ENCODE measurements at regions not wholly inside any gene's neighbourhood (a gene's known extent, or its start where the extent isn't known, plus 50 kb on each side); places are given as distances from the start of the nearest gene placed in this dataset.
A peak's percentile ranks its signal among the peaks of the same experiment; 100 is the strongest.

GRCh38 chr1:29515170-29515955, 279.0 kb downstream of the PTPRU start:
- intact Hi-C loops (cut with DNase I; ENCODE audit: low total_unique reads) = no loop called here
- Histone ChIP-seq H3K9me3 (peaks cover 0 to 8% (median 0%) of the 10 kb centered on the region in 8 donors), H3K4me1 (no peaks in the 10 kb centered on the region), H3K27me3 (replicated peaks in 1 of 7) (peaks cover 0 to 26% (median 0%) of the 10 kb centered on the region in 7 donors), H3K36me3 (no peaks in the 10 kb centered on the region), H3K27ac (no peak overlapping the region), H3K4me3 (no peak overlapping the region)
- TF ChIP-seq POLR2AphosphoS5 (IDR thresholded peaks at IDR 0.05) (no peak), POLR2A (IDR thresholded peaks at IDR 0.05) (no peak), CTCF (IDR thresholded peaks at IDR 0.05 in 8 of 11, conservative IDR thresholded peaks at IDR 0.05 in 3 of 11) (no peak)
- WGBS, 5 donors = 53 to 68% (median 60%) methylated on average over 7 of the region's 7 CpGs
- peak; percentile 33 for DNase-seq

GRCh38 chr1:29514361-29515169, 278.2 kb downstream of the PTPRU start:
- DNase-seq = peak; percentile 42
- WGBS, 5 donors = 81 to 85% (median 82%) methylated on average over 18 of the region's 18 CpGs
- H3K4me1 ChIP-seq = no peaks in the 10 kb centered on the region

GRCh38 chr1:29513357-29513756, 277.0 kb downstream of the PTPRU start:
- Histone ChIP-seq H3K4me3 (no peak overlapping the region), H3K36me3 (no peaks in the 10 kb centered on the region), H3K9me3 (peaks cover 0 to 8% (median 0%) of the 10 kb centered on the region in 8 donors), H3K27ac (no peak overlapping the region), H3K4me1 (no peaks in the 10 kb centered on the region), H3K27me3 (replicated peaks in 1 of 7) (peaks cover 0 to 24% (median 0%) of the 10 kb centered on the region in 7 donors)
- DNase-seq = peak; percentile 44
- intact Hi-C loops (cut with DNase I; ENCODE audit: low total_unique reads) = no loop called here
- peak in 7 of 11 experiments; percentile 25 to 54 (median 33) for TF ChIP-seq CTCF (IDR thresholded peaks at IDR 0.05 in 8 of 11, conservative IDR thresholded peaks at IDR 0.05 in 3 of 11)
- TF ChIP-seq POLR2A (IDR thresholded peaks at IDR 0.05) = no peak
- WGBS, 5 donors = 52 to 72% (median 68%) methylated on average over 5 of the region's 5 CpGs

More at GRCh38 chr1:29514361-29515169, 278.2 kb downstream of the PTPRU start:
- no peak overlapping the region for H3K4me3 ChIP-seq
- TF ChIP-seq POLR2AphosphoS5 (IDR thresholded peaks at IDR 0.05) (no peak), POLR2A (IDR thresholded peaks at IDR 0.05) (no peak), CTCF (IDR thresholded peaks at IDR 0.05 in 8 of 11, conservative IDR thresholded peaks at IDR 0.05 in 3 of 11) (no peak)
- H3K9me3 ChIP-seq = peaks cover 0 to 8% (median 0%) of the 10 kb centered on the region in 8 donors
- intact Hi-C loops (cut with DNase I; ENCODE audit: low total_unique reads) = no loop called here
- H3K36me3 ChIP-seq = no peaks in the 10 kb centered on the region
- no peak overlapping the region for H3K27ac ChIP-seq
- peaks cover 0 to 22% (median 0%) of the 10 kb centered on the region in 7 donors for H3K27me3 ChIP-seq (replicated peaks in 1 of 7)

- 74 to 88% (median 86%) methylated on average over 6 of the region's 6 CpGs for WGBS, 5 donors
- Histone ChIP-seq H3K4me3 (no peak overlapping the region), H3K27ac (no peak overlapping the region), H3K9me3 (peaks cover 0 to 8% (median 0%) of the 10 kb centered on the region in 8 donors), H3K4me1 (no peaks in the 10 kb centered on the region), H3K36me3 (no peaks in the 10 kb centered on the region), H3K27me3 (replicated peaks in 1 of 7) (peaks cover 0 to 28% (median 0%) of the 10 kb centered on the region in 7 donors)
- no peak for DNase-seq
- intact Hi-C loops (cut with DNase I; ENCODE audit: low total_unique reads) = no loop called here
- no peak for TF ChIP-seq CTCF (IDR thresholded peaks at IDR 0.05 in 8 of 11, conservative IDR thresholded peaks at IDR 0.05 in 3 of 11)
- TF ChIP-seq POLR2A (IDR thresholded peaks at IDR 0.05) = no peak
- no peak for TF ChIP-seq POLR2AphosphoS5 (IDR thresholded peaks at IDR 0.05)
Observed at GRCh38 chr1:29511436-29511835, 275.1 kb downstream of the PTPRU start.

Measured in spleen (tissue), 11 donors.